Gastroesophageal sphincter (tissue), 4 donors: ENCODE measurements at regions not wholly inside any gene's neighbourhood (a gene's known extent, or its start where the extent isn't known, plus 50 kb on each side); places are given as distances from the start of the nearest gene placed in this dataset.

Experiments
- ATAC-seq: fragments of 150-250 bp; one replicate; pipeline ENCODE4 v1.9.1; 2016; ENCODE audit warnings: mild to moderate bottlenecking, moderate library complexity
- H3K27ac ChIP-seq, 4 donors: fragments of 200-600 bp; sonication (generic) in 3 of 4; 1 replicate in 3 of 4; 2 replicates in 1 of 4; pipeline ENCODE4 v1.5.1; 2016 to 2019
- H3K27me3 ChIP-seq: fragments of 200-600 bp; sonication (generic); one replicate; pipeline ENCODE4 v1.5.1; 2019
- H3K36me3 ChIP-seq, 2 donors: fragments of 200-600 bp; sonication (generic); one replicate each; pipeline ENCODE4 v1.5.1; 2019; ENCODE audit warnings: control low read depth in 1 of 2
- H3K4me1 ChIP-seq, 3 donors: fragments of 200-600 bp; sonication (generic); 1 replicate in 2 of 3; 2 replicates in 1 of 3; pipeline ENCODE4 v1.5.1; 2016 to 2019; ENCODE audit warnings: control low read depth in 2 of 3
- H3K4me3 ChIP-seq, 2 donors: fragments of 200-600 bp; sonication (generic); one replicate each; pipeline ENCODE4 v1.5.1; 2019; ENCODE audit warnings: mild to moderate bottlenecking in 1 of 2, moderate library complexity in 1 of 2
- H3K9me3 ChIP-seq, 3 donors: fragments of 200-600 bp; sonication (generic); one replicate each; pipeline ENCODE4 v1.5.1; 2017 to 2019; ENCODE audit warnings: control low read depth in 2 of 3
- EP300 ChIP-seq: sonication (generic); formaldehyde crosslinking; IDR thresholded peaks from one replicate; pipeline ENCODE4 v1.6.1; 2017; ENCODE audit warnings: antibody characterized with exemption, mild to moderate bottlenecking
- POLR2A ChIP-seq, 2 donors: fragments of 450-650 bp; IDR thresholded peaks; one replicate each; pipeline ENCODE4 v1.6.1; 2017; ENCODE audit warnings: antibody characterized with exemption in 2 of 2, mild to moderate bottlenecking in 2 of 2, moderate library complexity in 1 of 2
- POLR2AphosphoS5 ChIP-seq: sonication (generic); formaldehyde crosslinking; IDR thresholded peaks from one replicate; pipeline ENCODE4 v1.6.1; 2017; ENCODE audit warnings: antibody characterized with exemption
- WGBS, 2 donors: methylation state at CpG; one replicate each; pipeline ENCODE4 v1.1.5; 2018; ENCODE audit warnings: low coverage in 1 of 2; 5-methylcytosine and 5-hydroxymethylcytosine counted together
- TF ChIP-seq, protein P1 (sequence below), 4 experiments: fragments of 200-600 bp in 2 of 4; fragments of 450-650 bp in 2 of 4; sonication (generic) in 1 of 4; IDR thresholded peaks; one replicate each; pipeline ENCODE4 v1.5.1; 2017 to 2019; ENCODE audit warnings: antibody characterized with exemption in 4 of 4, mild to moderate bottlenecking in 2 of 4, moderate library complexity in 2 of 4

DNA sequence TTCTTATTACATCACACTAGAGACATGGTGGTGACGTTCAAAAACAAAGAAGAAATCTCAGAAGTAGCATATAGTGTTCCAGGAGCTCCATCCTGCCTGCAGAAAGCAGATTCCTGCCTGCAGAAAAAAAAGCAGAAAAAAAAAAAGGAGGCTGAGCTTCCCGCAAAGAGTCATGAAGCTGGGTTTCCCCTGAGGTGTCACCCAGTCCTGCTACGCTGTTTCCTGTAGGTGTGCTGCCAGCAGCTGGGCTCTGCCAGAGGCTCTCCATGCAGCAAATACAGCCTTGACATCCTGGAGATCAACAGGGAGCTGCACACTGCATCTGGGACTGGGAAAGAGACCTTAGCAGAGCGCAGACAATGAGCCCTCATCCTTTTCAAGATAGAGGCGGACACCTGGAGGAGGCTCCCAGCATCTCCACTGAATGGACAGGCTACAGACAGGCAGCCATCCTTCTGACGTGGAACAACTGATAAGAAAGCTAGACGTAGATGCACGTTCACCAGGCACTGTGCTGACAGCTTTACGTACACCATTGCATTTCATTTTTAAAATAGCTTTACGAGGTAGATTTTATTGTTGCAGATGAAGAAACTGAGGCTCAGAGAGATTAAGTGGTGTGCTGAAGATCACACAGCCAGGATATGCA lies 350.9 kb downstream of the FOXO1 start:
- H3K27me3 ChIP-seq, result no peaks in the 10 kb centered on the region
- no peaks in the 10 kb centered on the region for H3K9me3 ChIP-seq
- H3K36me3 ChIP-seq, result no peaks in the 10 kb centered on the region
- 15 to 64% methylated on average over 2 to 9 of the region's 10 CpGs for WGBS, 2 donors
- H3K27ac ChIP-seq, result no peak overlapping the region
- ATAC-seq, result peak; percentile 26
- no peak overlapping the region for H3K4me3 ChIP-seq
- TF ChIP-seq, protein P1, sequence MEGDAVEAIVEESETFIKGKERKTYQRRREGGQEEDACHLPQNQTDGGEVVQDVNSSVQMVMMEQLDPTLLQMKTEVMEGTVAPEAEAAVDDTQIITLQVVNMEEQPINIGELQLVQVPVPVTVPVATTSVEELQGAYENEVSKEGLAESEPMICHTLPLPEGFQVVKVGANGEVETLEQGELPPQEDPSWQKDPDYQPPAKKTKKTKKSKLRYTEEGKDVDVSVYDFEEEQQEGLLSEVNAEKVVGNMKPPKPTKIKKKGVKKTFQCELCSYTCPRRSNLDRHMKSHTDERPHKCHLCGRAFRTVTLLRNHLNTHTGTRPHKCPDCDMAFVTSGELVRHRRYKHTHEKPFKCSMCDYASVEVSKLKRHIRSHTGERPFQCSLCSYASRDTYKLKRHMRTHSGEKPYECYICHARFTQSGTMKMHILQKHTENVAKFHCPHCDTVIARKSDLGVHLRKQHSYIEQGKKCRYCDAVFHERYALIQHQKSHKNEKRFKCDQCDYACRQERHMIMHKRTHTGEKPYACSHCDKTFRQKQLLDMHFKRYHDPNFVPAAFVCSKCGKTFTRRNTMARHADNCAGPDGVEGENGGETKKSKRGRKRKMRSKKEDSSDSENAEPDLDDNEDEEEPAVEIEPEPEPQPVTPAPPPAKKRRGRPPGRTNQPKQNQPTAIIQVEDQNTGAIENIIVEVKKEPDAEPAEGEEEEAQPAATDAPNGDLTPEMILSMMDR (IDR thresholded peaks at IDR 0.05), result no peak
- H3K4me1 ChIP-seq, result peaks cover 0 to 6% (median 0%) of the 10 kb centered on the region in 3 donors

DNA sequence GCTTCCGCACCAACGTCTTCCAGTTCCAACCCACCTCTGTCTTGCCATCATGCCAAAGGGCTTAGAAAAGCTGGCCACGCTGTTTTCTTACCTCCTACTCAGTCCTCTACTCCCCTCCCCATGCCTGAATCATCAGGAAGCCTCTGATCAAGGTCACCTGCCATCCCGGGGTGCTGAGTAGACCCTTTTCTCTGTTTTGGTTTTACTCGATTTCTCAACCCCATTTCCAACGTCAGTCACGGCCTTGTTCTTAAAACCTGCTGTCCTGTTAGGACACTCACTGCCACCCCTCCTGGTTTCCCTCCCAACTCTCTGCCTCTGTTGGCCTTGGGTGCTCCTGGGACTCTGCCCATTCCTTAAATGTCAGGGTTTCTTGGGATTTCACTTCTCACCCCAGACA lies 350.1 kb downstream of the FOXO1 start:
- Histone ChIP-seq H3K9me3 (no peaks in the 10 kb centered on the region), H3K27me3 (no peaks in the 10 kb centered on the region), H3K27ac (no peak overlapping the region), H3K36me3 (no peaks in the 10 kb centered on the region), H3K4me1 (peaks cover 0 to 6% (median 0%) of the 10 kb centered on the region in 3 donors), H3K4me3 (no peak overlapping the region)
- 76 to 80% methylated on average over 6 to 7 of the region's 7 CpGs for WGBS, 2 donors
- no peak for ATAC-seq
- TF ChIP-seq POLR2AphosphoS5 (no peak), EP300 (no peak)
- TF ChIP-seq, protein P1 (IDR thresholded peaks at IDR 0.05), result no peak

DNA sequence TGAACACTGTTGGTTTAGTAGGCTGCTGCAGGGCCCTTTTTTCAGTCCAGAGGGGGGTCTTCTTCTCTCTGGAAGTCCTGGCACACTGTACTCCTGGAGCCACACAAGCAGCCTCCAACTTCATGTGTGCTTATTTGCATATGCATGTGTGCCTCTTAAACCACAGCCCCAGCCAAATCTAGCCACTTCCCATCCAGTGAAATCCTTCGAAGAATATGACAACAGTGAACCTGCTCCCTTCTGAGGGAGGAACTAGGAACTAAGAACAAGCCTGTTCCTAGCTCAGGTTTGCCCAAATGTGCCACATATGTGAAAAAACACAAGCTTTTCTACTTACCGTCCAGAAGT lies 348.5 kb downstream of the FOXO1 start:
- no peaks in the 10 kb centered on the region for H3K27me3 ChIP-seq
- peaks cover 0 to 6% (median 0%) of the 10 kb centered on the region in 3 donors for H3K4me1 ChIP-seq
- WGBS, 2 donors, result 65 to 88% methylated on average over 2 of the region's 2 CpGs
- no peaks in the 10 kb centered on the region for H3K36me3 ChIP-seq
- TF ChIP-seq EP300 (no peak), POLR2A (IDR thresholded peaks at IDR 0.05) (no peak), POLR2AphosphoS5 (no peak)
- TF ChIP-seq, protein P1 (IDR thresholded peaks at IDR 0.05), result no peak
- no peak for ATAC-seq
- H3K27ac ChIP-seq, result no peak overlapping the region
- H3K4me3 ChIP-seq, result no peak overlapping the region
- H3K9me3 ChIP-seq, result peaks cover 0 to 2% (median 0%) of the 10 kb centered on the region in 3 donors

DNA sequence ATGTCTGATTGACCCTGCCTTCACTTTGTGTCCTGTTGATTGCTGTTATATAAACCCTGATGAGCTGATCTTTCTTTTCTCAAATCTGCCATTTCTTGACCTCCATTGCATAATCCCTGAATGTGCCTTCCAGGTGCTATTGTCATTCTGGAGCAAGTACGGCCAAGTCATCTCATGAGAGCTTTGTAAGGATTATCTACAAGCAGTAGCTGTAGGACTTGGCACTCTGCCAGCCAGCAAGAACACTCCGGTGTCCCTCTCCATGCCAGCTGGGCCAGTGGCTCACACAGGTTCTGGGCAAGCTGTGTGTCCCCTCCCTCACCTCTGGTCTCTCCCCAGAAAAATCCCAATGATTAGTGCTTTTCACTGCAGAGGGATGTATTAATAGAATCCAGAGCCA lies 348.1 kb downstream of the FOXO1 start:
- Histone ChIP-seq H3K36me3 (no peaks in the 10 kb centered on the region), H3K27ac (no peak overlapping the region), H3K4me3 (no peak overlapping the region), H3K27me3 (no peaks in the 10 kb centered on the region), H3K9me3 (peaks cover 0 to 6% (median 0%) of the 10 kb centered on the region in 3 donors), H3K4me1 (peaks cover 0 to 6% (median 0%) of the 10 kb centered on the region in 3 donors)
- no peak for ATAC-seq
- TF ChIP-seq, protein P1 (IDR thresholded peaks at IDR 0.05), result no peak
- no peak for TF ChIP-seq POLR2AphosphoS5
- whole genome bisulfite sequencing, 2 donors, result 50% methylated on average over 1 of the region's 2 CpGs; no CpG with 5 or more reads in 1 of the 2 donors

DNA sequence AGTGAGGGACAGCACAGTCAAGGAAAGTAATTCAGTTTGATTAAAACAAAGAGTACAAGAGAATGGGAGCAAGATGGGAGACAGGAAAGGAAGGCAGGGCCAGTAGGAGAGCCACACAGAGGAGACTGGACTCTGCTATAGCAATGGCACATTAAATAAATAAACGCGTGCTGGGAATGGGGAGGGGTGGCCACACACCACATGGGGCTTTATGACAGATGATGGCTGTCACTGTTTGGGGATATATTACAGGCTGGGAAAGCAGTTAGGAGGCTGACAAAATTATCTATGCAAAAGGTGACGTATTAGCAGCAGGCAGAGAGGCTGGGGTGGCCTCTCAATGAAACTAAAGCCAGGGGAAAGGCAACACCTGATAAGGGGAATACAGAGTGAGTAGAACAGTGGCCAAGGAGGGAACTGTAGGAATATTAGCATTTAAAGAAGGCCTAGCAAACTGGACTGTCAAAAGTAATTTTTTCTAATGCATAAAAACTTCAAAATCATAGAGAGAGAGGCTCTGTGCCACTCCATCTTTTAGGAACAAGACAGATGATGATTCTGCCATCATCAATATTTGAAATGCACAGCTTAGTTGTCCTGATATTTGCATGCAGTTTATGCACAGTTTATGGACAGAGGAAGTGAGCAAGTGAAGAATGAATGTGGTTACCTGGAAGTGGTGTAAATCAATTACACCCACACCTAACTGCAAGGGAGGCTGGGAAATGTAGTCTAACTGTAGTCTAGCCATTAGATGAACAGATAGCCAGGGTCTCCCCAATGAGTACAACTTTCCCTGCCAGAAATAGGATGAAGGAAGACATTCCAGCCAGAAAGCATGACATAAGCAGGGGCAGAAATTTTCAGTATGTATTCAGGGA lies 346.5 kb downstream of the FOXO1 start:
- no peak overlapping the region for H3K27ac ChIP-seq
- TF ChIP-seq EP300 (no peak), POLR2A (IDR thresholded peaks at IDR 0.05) (no peak), POLR2AphosphoS5 (no peak)
- TF ChIP-seq, protein P1 (IDR thresholded peaks at IDR 0.05), result no peak
- no peak for ATAC-seq
- peaks cover 0 to 12% (median 0%) of the 10 kb centered on the region in 3 donors for H3K9me3 ChIP-seq
- H3K4me3 ChIP-seq, result no peak overlapping the region
- H3K4me1 ChIP-seq, result peaks cover 0 to 6% (median 0%) of the 10 kb centered on the region in 3 donors
- 66 to 87% methylated on average over 3 of the region's 3 CpGs for WGBS, 2 donors
- H3K27me3 ChIP-seq, result no peaks in the 10 kb centered on the region
- no peaks in the 10 kb centered on the region for H3K36me3 ChIP-seq
